HG02885 (cell line): ENCODE measurements at regions not wholly inside any gene's neighbourhood (a gene's known extent, or its start where the extent isn't known, plus 50 kb on each side); places are given as distances from the start of the nearest gene placed in this dataset.
"Not testable (repeated sequence)": the region's sequence is repeated elsewhere in the genome, so short reads cannot be mapped to it uniquely, and the experiment has no call there.

Experiments
- ATAC-seq: cut with Tn5 transposase; IDR thresholded peaks from one replicate; pipeline ENCODE4 v1.9.1; 2021; ENCODE audit warnings: mild to moderate bottlenecking; ENCODE audit not compliant: unreplicated experiment, poor library complexity

- no peak for ATAC-seq
Observed at GRCh38 chr1:87398641-87399040, 70.0 kb downstream of the LMO4 start.

DNA sequence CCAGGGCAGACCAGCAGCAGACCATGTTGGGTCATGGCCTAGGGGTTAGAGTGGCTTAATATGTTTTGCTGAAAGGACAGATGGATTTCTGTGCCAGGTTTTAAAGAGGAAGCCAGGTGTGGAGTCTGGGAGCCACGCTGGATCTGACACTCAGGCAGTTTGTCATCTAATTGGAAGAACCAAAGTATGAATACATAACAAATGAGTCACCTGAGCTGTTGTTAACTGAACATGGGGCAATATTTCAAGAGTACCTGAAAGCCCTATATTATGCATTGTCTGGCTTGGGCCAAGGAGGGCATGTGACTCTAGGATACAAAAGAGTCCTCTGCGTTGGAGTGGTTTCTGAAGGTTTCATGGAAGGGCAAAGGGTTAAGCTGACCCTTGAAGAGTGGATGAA, 70.6 kb downstream of the LMO4 start:
- no peak for ATAC-seq

- ATAC-seq = no peak
Observed at GRCh38 chr1:87399701-87400100, 71.0 kb downstream of the LMO4 start.

- ATAC-seq = no peak
Observed at GRCh38 chr1:87400813-87401212, 72.1 kb downstream of the LMO4 start.

- no peak for ATAC-seq
Observed at GRCh38 chr1:87402241-87403002, 73.7 kb downstream of the LMO4 start.

DNA sequence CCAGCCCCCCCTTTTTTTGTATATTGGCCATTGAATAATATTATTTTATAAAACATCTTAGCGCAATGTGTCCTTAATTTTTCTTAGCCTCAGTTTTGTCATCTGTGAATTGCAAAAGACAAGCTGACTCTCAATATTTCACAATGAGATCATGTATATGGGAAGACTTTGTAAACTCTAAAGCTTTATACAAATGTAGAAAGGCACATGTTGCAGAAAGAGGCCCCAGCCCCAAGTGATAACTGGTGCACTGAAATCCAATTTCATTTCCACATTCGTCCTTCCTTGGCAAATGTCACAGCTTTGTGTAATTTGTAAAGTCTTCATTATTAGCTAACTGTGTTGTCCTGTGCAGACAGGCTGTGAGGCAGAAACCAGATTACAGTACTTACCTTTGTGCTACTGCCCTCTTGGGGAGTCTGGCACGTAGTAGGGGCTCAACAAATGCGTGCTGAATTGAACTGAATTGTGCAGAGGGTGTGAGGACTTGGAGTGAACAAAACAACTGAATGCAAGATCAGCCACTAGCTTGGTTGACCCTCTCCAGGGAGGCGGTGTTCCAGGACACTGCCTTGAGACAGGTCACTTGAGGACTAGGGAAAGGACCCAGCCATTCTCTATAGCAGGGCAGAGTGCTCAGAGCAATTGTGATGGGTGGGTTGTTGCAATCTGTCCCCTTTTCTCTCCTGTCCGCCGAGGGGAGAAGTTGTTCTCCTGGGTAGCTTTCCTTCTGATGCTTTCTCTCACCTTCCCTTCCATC, 74.6 kb downstream of the LMO4 start:
- no peak for ATAC-seq

DNA sequence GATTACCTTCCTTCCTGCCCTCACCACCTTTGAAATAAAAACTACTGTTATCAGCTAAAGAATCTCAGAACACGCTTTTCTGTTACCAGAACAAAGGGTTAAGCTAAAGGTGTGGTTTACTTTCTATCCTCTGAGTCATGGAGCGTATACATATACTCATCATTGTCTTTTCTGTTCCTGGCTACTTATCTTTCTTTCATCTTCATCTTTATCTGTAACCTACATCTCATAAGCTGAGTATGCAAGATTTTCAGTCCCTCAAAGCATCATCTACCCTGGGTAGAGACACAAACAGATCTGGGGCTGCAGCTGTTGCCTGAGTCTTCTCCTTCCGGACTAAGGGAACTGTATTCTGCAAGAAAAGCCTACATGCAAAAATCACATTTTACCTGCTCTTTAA, 75.6 kb downstream of the LMO4 start:
- no peak for ATAC-seq

- ATAC-seq = no peak
Observed at GRCh38 chr1:87408665-87409248, 80.1 kb downstream of the LMO4 start.

DNA sequence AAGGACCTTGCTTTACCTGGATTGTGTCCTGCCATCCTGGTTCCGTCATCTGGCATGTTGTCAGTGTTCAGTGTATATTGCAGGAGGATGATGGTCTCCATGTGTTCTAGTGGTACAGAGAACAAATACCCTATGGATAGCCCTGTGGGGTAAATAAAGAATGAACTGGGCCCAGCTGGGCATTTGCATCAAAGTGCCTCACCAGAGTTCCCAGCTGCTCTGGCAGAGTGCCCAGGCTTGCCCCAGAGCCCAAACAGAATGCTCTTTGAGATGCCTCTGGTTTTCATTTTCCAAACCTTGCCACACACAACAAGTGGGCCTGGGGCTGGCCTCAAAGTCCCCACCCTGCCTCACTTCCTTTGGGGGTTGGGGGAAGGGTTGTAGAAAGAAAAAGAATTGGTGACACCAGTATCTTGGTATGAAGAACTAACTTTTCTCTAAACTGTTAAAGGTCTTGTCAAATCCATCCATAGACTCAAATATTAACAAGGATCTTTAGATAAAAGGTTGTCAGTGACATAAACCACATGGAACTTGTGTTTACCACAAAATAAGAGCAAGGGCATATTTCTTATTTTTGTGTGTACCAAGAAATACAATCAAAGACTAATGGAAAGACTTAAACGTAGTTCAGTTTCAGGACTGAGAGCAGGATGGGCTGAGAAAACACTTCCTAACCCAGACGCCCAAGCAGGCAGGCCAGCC, 82.2 kb downstream of the LMO4 start:
- no peak for ATAC-seq

DNA sequence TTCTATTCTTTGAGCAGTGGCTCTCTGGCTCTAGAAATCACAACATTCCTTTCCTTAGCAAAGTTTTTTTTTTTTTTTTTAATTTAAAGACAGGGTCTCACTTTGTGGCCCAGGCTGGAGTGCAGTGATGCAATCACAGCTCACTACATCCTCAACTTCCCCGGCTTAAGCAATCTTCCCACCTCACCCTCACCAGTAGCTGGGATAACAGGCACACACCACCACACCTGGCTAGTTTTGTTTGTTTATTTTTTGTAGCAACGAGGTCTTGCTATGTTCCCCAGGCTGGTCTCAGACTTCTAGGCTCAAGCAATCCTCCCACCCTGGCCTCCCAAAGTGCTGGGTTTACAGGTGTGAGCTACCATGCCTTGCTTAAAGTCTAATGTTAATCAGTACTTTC, 85.2 kb downstream of the LMO4 start:
- ATAC-seq = not testable (repeated sequence)

DNA sequence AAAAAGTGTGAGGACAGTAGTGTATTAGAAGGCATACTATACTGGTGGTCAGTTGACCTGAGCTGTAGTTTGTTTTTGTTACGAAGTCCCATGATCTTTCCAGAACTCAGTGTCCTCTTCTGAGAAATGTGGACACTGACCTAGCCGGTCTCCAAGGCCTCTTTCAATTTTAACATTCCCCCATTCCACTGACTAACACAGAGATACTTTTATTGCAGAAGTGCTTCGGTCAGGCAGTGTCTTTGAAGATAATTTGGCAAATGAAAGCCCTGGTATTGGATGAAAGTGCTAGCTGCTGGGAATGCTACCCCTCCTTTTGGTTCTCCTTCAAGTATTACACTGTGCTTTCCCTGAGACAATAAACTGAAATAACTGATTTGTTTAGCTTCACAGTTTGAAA, 89.4 kb downstream of the LMO4 start:
- no peak for ATAC-seq

GRCh38 chr1:87421809-87422208, 93.1 kb downstream of the LMO4 start:
- no peak for ATAC-seq

- ATAC-seq = no peak
Observed at GRCh38 chr1:87424541-87424940, 95.9 kb downstream of the LMO4 start.

DNA sequence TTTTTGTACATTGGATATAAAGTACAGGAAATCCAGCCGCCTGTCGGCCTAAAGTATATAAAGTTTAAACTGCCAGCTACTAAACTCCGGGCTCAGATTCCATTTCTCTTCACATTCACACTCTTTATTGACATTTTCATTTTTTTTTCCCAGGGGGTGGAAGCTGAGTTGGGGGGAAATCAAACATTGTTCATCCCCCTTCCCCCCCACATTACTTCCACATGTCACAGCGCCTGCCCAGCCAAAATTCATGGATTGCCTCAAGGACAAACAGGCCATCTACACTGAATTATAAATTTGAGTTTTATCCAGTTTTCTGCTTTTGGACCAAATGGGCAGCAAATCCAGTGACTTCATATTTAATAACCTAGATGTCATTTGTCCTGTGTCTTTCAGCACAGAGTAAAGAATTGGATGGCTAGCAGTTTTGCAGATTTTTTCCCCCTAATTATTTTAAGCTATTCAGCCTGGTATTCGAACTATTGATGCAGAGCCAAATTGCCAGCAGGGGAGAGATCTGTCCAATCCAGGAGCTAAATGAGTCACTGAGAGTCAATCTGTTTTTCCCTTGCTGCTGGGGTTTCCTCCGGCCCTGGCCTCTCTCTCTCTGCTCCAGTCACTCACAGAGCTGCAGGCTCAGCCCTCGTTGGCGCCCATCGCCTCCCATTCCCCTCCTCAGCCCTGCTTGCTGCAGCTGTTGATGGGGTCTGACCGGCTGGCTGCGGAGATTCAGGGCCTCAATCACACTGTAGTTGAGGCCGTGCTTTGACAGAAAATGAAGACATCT, 98.0 kb downstream of the LMO4 start:
- no peak for ATAC-seq

DNA sequence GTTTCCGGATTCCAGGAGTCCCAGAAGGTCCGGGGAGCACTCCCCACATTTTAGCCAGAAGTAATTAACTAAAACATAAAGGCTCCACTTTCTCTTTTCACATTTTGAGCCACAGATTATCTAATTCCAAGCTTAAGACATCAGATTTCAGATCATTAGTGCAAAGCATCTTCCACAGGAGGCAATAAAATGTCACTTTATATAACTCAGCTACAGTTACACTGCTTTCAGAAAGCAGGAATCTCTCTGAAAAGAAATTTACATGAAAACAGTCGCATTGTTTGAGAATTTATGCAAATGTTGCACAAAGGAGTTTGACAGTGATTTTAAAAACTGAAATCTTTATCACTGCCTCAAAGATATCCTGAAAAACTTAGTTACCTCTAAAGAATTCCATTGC, 99.7 kb downstream of the LMO4 start:
- ATAC-seq = no peak

DNA sequence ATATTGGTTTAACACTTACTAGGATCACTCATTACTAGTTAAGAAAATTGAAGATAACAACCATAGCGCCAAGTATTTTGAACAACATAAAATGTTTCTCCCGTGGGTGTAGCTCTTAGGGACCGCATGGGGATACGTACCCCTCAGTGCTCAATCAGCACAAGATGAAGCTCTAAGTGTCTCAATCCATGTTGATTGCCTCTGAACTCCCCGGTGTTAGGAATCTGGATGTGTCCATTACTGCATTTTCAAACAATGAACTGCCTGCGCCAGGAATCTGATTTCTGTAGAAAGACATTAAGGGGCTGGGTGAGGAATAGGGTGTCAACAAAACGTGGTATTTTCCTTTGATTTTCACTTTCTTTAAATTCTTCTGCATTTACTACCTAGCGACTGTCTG, 100.2 kb downstream of the LMO4 start:
- ATAC-seq = no peak

- no peak for ATAC-seq
Observed at GRCh38 chr1:87432685-87433084, 104.0 kb downstream of the LMO4 start.

DNA sequence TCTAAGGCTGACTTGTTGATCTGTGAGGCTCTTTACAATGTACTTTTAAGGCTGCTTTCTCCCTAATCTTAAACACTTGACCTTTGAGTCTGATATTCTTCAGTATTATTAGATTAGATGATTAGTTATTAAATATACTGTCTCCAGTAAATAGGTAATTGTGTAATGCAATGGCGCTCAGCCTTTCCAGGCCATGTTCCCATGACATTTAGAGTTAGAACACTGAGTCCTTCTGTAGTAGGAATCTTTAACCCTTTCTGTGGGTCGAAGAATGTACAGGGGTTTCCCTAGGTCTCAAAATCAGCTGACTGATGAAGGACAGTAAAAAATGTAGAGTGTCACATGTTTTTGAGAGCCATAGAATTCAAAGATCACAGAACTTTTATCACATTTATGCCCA, 104.4 kb downstream of the LMO4 start:
- ATAC-seq = not testable (repeated sequence)

DNA sequence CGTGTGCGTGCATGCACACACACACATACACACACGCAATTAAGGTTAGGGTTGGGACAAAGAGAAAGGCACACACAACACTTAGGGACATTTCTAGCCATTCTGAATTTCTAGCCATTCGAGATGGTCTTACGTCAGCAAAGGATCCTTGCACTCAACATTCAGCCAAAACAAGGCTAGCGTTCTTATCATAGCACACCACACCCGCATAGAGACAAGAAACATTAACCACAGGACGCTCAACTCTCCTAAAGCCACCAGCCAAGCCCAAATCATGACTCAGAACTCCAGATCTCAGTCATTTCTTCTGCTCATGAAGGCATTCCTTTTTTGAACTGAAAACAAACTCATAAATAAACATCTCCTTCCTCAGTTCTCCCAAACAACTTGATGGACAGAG, 106.8 kb downstream of the LMO4 start:
- peak; percentile 74 for ATAC-seq

- ATAC-seq = not testable (repeated sequence)
Observed at GRCh38 chr1:87436115-87436514, 107.4 kb downstream of the LMO4 start.
